ENCODE measurements at regions not wholly inside any gene's neighbourhood (a gene's known extent, or its start where the extent isn't known, plus 50 kb on each side); places are given as distances from the start of the nearest gene placed in this dataset.

- Histone ChIP-seq H3K9ac (ENCODE audit: extremely low read depth, low read length, poor library complexity, severe bottlenecking) (no peak overlapping the region), H3K27ac (ENCODE audit: low read depth, low read length) (no peak overlapping the region), H3K4me1 (ENCODE audit: control insufficient read depth, insufficient read depth, low read length) (peaks cover 16% of the 10 kb centered on the region), H3K4me3 (ENCODE audit: low read length) (no peak overlapping the region), H3K9me3 (ENCODE audit: control insufficient read depth, low read length) (no peaks in the 10 kb centered on the region), H3K36me3 (ENCODE audit: control insufficient read depth, insufficient read depth, low read length) (no peaks in the 10 kb centered on the region), H3K27me3 (ENCODE audit: control insufficient read depth, insufficient read depth, low read length, poor library complexity, severe bottlenecking) (no peaks in the 10 kb centered on the region)
- no peaks in the 10 kb centered on the region for H3K27me3 Mint-ChIP-seq (ENCODE audit: insufficient read depth)
- DNase-seq, result no peak
- H3K4me3 Mint-ChIP-seq, result no peak overlapping the region
- H3K4me1 Mint-ChIP-seq, result peaks cover 42% of the 10 kb centered on the region
- H3K27ac Mint-ChIP-seq, result peak overlapping the region; percentile 16
- H3K36me3 Mint-ChIP-seq (ENCODE audit: low read depth), result no peaks in the 10 kb centered on the region
- no peaks in the 10 kb centered on the region for H3K9me3 Mint-ChIP-seq
- no peak for TF ChIP-seq CTCF (conservative IDR thresholded peaks at IDR 0.05)
Measured at GRCh38 chr6:87791029-87791428, 89.0 kb upstream of the AKIRIN2 start.

GRCh38 chr6:87789900-87790290 lies 87.9 kb upstream of the AKIRIN2 start:
- DNase-seq, result no peak
- H3K9ac ChIP-seq (ENCODE audit: extremely low read depth, low read length, poor library complexity, severe bottlenecking), result no peak overlapping the region
- H3K27ac Mint-ChIP-seq, result no peak overlapping the region
- H3K9me3 ChIP-seq (ENCODE audit: control insufficient read depth, low read length), result peaks cover 6% of the 10 kb centered on the region
- no peak overlapping the region for H3K27ac ChIP-seq (ENCODE audit: low read depth, low read length)
- no peaks in the 10 kb centered on the region for H3K27me3 ChIP-seq (ENCODE audit: control insufficient read depth, insufficient read depth, low read length, poor library complexity, severe bottlenecking)
- 86 to 88% methylated on average over 1 to 3 of the region's 3 CpGs for WGBS, 2 experiments (ENCODE audit: insufficient coverage in 1 of 2, insufficient read length in 1 of 2)
- no peak for TF ChIP-seq CTCF (conservative IDR thresholded peaks at IDR 0.05)
- H3K36me3 ChIP-seq (ENCODE audit: control insufficient read depth, insufficient read depth, low read length), result no peaks in the 10 kb centered on the region
- no peaks in the 10 kb centered on the region for H3K27me3 Mint-ChIP-seq (ENCODE audit: insufficient read depth)
- no peak overlapping the region for H3K4me3 Mint-ChIP-seq
- H3K9me3 Mint-ChIP-seq, result no peaks in the 10 kb centered on the region
- peaks cover 6% of the 10 kb centered on the region for H3K4me1 ChIP-seq (ENCODE audit: control insufficient read depth, insufficient read depth, low read length)
- H3K4me3 ChIP-seq (ENCODE audit: low read length), result no peak overlapping the region
- H3K36me3 Mint-ChIP-seq (ENCODE audit: low read depth), result no peaks in the 10 kb centered on the region
- H3K4me1 Mint-ChIP-seq, result peaks cover 32% of the 10 kb centered on the region

GRCh38 chr6:87789198-87789899 lies 87.3 kb upstream of the AKIRIN2 start:
- H3K9ac ChIP-seq (ENCODE audit: extremely low read depth, low read length, poor library complexity, severe bottlenecking), result no peak overlapping the region
- no peak for TF ChIP-seq CTCF (conservative IDR thresholded peaks at IDR 0.05)
- no peak for DNase-seq
- H3K27me3 Mint-ChIP-seq (ENCODE audit: insufficient read depth), result no peaks in the 10 kb centered on the region
- peaks cover 6% of the 10 kb centered on the region for H3K4me1 ChIP-seq (ENCODE audit: control insufficient read depth, insufficient read depth, low read length)
- H3K9me3 Mint-ChIP-seq, result no peaks in the 10 kb centered on the region
- no peaks in the 10 kb centered on the region for H3K27me3 ChIP-seq (ENCODE audit: control insufficient read depth, insufficient read depth, low read length, poor library complexity, severe bottlenecking)
- no peaks in the 10 kb centered on the region for H3K36me3 ChIP-seq (ENCODE audit: control insufficient read depth, insufficient read depth, low read length)
- 56 to 70% methylated on average over 2 of the region's 2 CpGs for WGBS, 2 experiments (ENCODE audit: insufficient coverage in 1 of 2, insufficient read length in 1 of 2)
- H3K9me3 ChIP-seq (ENCODE audit: control insufficient read depth, low read length), result peaks cover 6% of the 10 kb centered on the region
- no peak overlapping the region for H3K4me3 Mint-ChIP-seq
- H3K4me1 Mint-ChIP-seq, result peaks cover 34% of the 10 kb centered on the region
- H3K27ac ChIP-seq (ENCODE audit: low read depth, low read length), result no peak overlapping the region
- H3K27ac Mint-ChIP-seq, result no peak overlapping the region
- H3K36me3 Mint-ChIP-seq (ENCODE audit: low read depth), result no peaks in the 10 kb centered on the region
- H3K4me3 ChIP-seq (ENCODE audit: low read length), result no peak overlapping the region

Measured in endodermal cell (in vitro differentiated cells).